GM23338 (cell line): ENCODE measurements at regions not wholly inside any gene's neighbourhood (a gene's known extent, or its start where the extent isn't known, plus 50 kb on each side); places are given as distances from the start of the nearest gene placed in this dataset.

Experiments
- ATAC-seq: fragments of 200-7000 bp; cut with Tn5 transposase; 3 replicates; pipeline ENCODE4 v1.9.1; 2020
- DNase-seq: peaks from one replicate; pipeline ENCODE4 v3.0.0-alpha.2; 2015; ENCODE audit warnings: low spot score
- H2AFZ ChIP-seq: fragments of 200-600 bp; sonication (generic); 2 replicates; pipeline ENCODE4 v1.8.0; 2016; ENCODE audit warnings: antibody characterized with exemption, mild to moderate bottlenecking, moderate library complexity
- H3F3A ChIP-seq: fragments of 200-600 bp; sonication (generic); replicated peaks from 2 replicates; pipeline ENCODE4 v1.8.0; 2017; ENCODE audit warnings: antibody characterized with exemption, mixed run types, low read depth
- H3K27ac ChIP-seq: fragments of 200-600 bp; sonication (generic); 2 replicates; pipeline ENCODE4 v1.6.1; 2016; ENCODE audit warnings: low read depth
- H3K27me3 ChIP-seq: fragments of 200-600 bp; sonication (generic); 2 replicates; pipeline ENCODE4 v1.8.0; 2016; ENCODE audit warnings: mild to moderate bottlenecking, mixed run types, moderate library complexity; ENCODE audit not compliant: insufficient read depth
- H3K36me3 ChIP-seq: fragments of 200-600 bp; sonication (generic); 2 replicates; pipeline ENCODE4 v1.8.0; 2016; ENCODE audit warnings: mild to moderate bottlenecking; ENCODE audit not compliant: insufficient read depth
- H3K4me1 ChIP-seq: fragments of 200-600 bp; sonication (generic); 2 replicates; pipeline ENCODE4 v1.8.0; 2016; ENCODE audit warnings: mild to moderate bottlenecking, moderate library complexity; ENCODE audit not compliant: insufficient read depth
- H3K4me2 ChIP-seq: fragments of 200-600 bp; sonication (generic); 2 replicates; pipeline ENCODE4 v1.7.1; 2017; ENCODE audit warnings: mixed run types
- H3K4me3 ChIP-seq: fragments of 200-600 bp; sonication (generic); 2 replicates; pipeline ENCODE4 v1.6.1; 2016; ENCODE audit warnings: mixed run types
- H3K79me2 ChIP-seq: fragments of 200-600 bp; sonication (generic); replicated peaks from 2 replicates; pipeline ENCODE4 v1.8.0; 2017; ENCODE audit warnings: mild to moderate bottlenecking; ENCODE audit not compliant: insufficient read depth
- H3K9me2 ChIP-seq: fragments of 200-600 bp; sonication (generic); 2 replicates; pipeline ENCODE4 v1.8.0; 2017; ENCODE audit not compliant: insufficient read depth
- H4K20me1 ChIP-seq: fragments of 200-600 bp; sonication (generic); replicated peaks from 2 replicates; pipeline ENCODE4 v1.8.0; 2017; ENCODE audit warnings: mild to moderate bottlenecking; ENCODE audit not compliant: insufficient read depth
- H3K27ac Mint-ChIP-seq: 2 replicates; pipeline ENCODE4 v1.8.0; 2020; ENCODE audit warnings: inconsistent platforms, mild to moderate bottlenecking, moderate library complexity, mixed read lengths
- H3K27me3 Mint-ChIP-seq: 3 replicates; pipeline ENCODE4 v1.8.0; 2022; ENCODE audit warnings: low read depth, mild to moderate bottlenecking, moderate library complexity, mixed read lengths, inconsistent platforms; ENCODE audit not compliant: insufficient read depth, poor library complexity
- H3K36me3 Mint-ChIP-seq: 3 replicates; pipeline ENCODE4 v1.8.0; 2021; ENCODE audit warnings: low read depth, mild to moderate bottlenecking, inconsistent platforms, moderate library complexity, mixed read lengths
- H3K4me1 Mint-ChIP-seq: 3 replicates; pipeline ENCODE4 v1.8.0; 2020; ENCODE audit warnings: mild to moderate bottlenecking, inconsistent platforms, mixed read lengths
- H3K4me3 Mint-ChIP-seq: 3 replicates; pipeline ENCODE4 v1.8.0; 2021; ENCODE audit warnings: moderate library complexity, mild to moderate bottlenecking, inconsistent platforms, mixed read lengths
- H3K9me3 Mint-ChIP-seq: 3 replicates; pipeline ENCODE4 v1.8.0; 2020; ENCODE audit warnings: moderate library complexity, mild to moderate bottlenecking, inconsistent platforms, mixed read lengths
- CREB1 ChIP-seq: fragments of 250-450 bp; sonication (Bioruptor Pico); IDR thresholded peaks from 2 replicates; pipeline ENCODE4 v1.5.0; 2020; ENCODE audit warnings: low read depth, mild to moderate bottlenecking, moderate library complexity
- CTCF ChIP-seq, 2 experiments: fragments of 200-600 bp in 1 of 2; sonication (generic) in 1 of 2; conservative IDR thresholded peaks; 2 replicates each; pipeline versions ENCODE4 v1.5.1 to v1.6.1; 2016 to 2017; ENCODE audit warnings: antibody characterized with exemption in 2 of 2, low read depth in 2 of 2, mild to moderate bottlenecking in 2 of 2, moderate library complexity in 1 of 2
- ETS1 ChIP-seq: IDR thresholded peaks from 2 replicates; pipeline ENCODE4 v1.6.1; 2016; ENCODE audit warnings: antibody characterized with exemption
- EZH2 ChIP-seq: fragments of 200-600 bp; sonication (generic); IDR thresholded peaks from one replicate; pipeline ENCODE4 v1.8.0; 2017; ENCODE audit warnings: antibody characterized with exemption, mild to moderate bottlenecking, low read depth; ENCODE audit not compliant: unreplicated experiment
- EZH2phosphoT487 ChIP-seq: fragments of 200-600 bp; sonication (generic); IDR thresholded peaks from one replicate; pipeline ENCODE4 v1.8.1; 2018; ENCODE audit warnings: antibody characterized with exemption; ENCODE audit not compliant: unreplicated experiment
- JUNB ChIP-seq: IDR thresholded peaks from one replicate; pipeline ENCODE4 v1.6.1; 2016; ENCODE audit warnings: antibody characterized with exemption; ENCODE audit not compliant: unreplicated experiment
- NANOG ChIP-seq: IDR thresholded peaks from 2 replicates; pipeline ENCODE4 v1.6.1; 2016; ENCODE audit warnings: antibody characterized with exemption, borderline replicate concordance
- POLR2AphosphoS5 ChIP-seq: IDR thresholded peaks from 2 replicates; pipeline ENCODE4 v1.6.1; 2016; ENCODE audit warnings: antibody characterized with exemption, low read depth
- REST ChIP-seq: IDR thresholded peaks from one replicate; pipeline ENCODE4 v1.6.1; 2018; ENCODE audit warnings: antibody characterized with exemption; ENCODE audit not compliant: unreplicated experiment
- STAT1 ChIP-seq: IDR thresholded peaks from one replicate; pipeline ENCODE4 v1.6.1; 2016; ENCODE audit warnings: antibody characterized with exemption; ENCODE audit not compliant: unreplicated experiment
- ZNF114 ChIP-seq: fragments of 250-450 bp; sonication (Bioruptor Pico); IDR thresholded peaks from 2 replicates; pipeline ENCODE4 v1.5.0; 2020; ENCODE audit warnings: mild to moderate bottlenecking, moderate library complexity
- ZNF462 ChIP-seq: fragments of 250-450 bp; sonication (Bioruptor Pico); IDR thresholded peaks from 2 replicates; pipeline ENCODE4 v1.5.0; 2020; ENCODE audit warnings: mild to moderate bottlenecking, moderate library complexity

- H3K4me3 ChIP-seq: no peak overlapping the region
- no peaks in the 10 kb centered on the region for H3F3A ChIP-seq
- no peaks in the 10 kb centered on the region for H4K20me1 ChIP-seq
- no peak overlapping the region for H2AFZ ChIP-seq
- Mint-ChIP-seq H3K4me3 (no peak overlapping the region), H3K9me3 (no peaks in the 10 kb centered on the region), H3K27ac (no peak overlapping the region), H3K36me3 (no peaks in the 10 kb centered on the region), H3K27me3 (no peaks in the 10 kb centered on the region), H3K4me1 (peaks cover 4% of the 10 kb centered on the region; the same call in 2 of the 3 replicates)
- no peak for TF ChIP-seq ZNF114 (CRISPR knock-in tag)
- no peak for TF ChIP-seq POLR2AphosphoS5
- no peak for TF ChIP-seq ETS1
- no peak for TF ChIP-seq JUNB
- no peak for TF ChIP-seq STAT1
- TF ChIP-seq ZNF462 (CRISPR knock-in tag): no peak
- no peak for TF ChIP-seq REST
- TF ChIP-seq CREB1: no peak
- no peak for TF ChIP-seq EZH2phosphoT487
- no peak for TF ChIP-seq CTCF (conservative IDR thresholded peaks at IDR 0.05; ENCODE audit: low read depth in 2 of 2)
- no peak for TF ChIP-seq EZH2
- no peak for TF ChIP-seq NANOG
- no peaks in the 10 kb centered on the region for H3K36me3 ChIP-seq
- no peaks in the 10 kb centered on the region for H3K79me2 ChIP-seq
- peaks cover 4% of the 10 kb centered on the region; the same call in 1 of the 2 replicates for H3K9me2 ChIP-seq
- DNase-seq (no peak), ATAC-seq (no peak)
- H3K4me2 ChIP-seq: no peak overlapping the region
- no peaks in the 10 kb centered on the region for H3K27me3 ChIP-seq
- peaks cover 4% of the 10 kb centered on the region; the same call in 1 of the 2 replicates for H3K4me1 ChIP-seq
- no peak overlapping the region for H3K27ac ChIP-seq
Measured at GRCh38 chr6:139766796-139767195, 392.3 kb upstream of the CITED2 start.
